KMS-11 (cell line): ENCODE measurements at regions not wholly inside any gene's neighbourhood (a gene's known extent, or its start where the extent isn't known, plus 50 kb on each side); places are given as distances from the start of the nearest gene placed in this dataset.
"Not testable (repeated sequence)": the region's sequence is repeated elsewhere in the genome, so short reads cannot be mapped to it uniquely, and the experiment has no call there.

Source experiments
- H2AFZ ChIP-seq: fragments of 200-600 bp; sonication (generic); 2 replicates; pipeline ENCODE4 v1.6.1; 2016; ENCODE audit warnings: antibody characterized with exemption, mixed run types, low read depth
- H3K27ac ChIP-seq: fragments of 200-600 bp; sonication (generic); 2 replicates; pipeline ENCODE4 v1.6.1; 2016; ENCODE audit warnings: mild to moderate bottlenecking, mixed run types
- H3K27me3 ChIP-seq: fragments of 200-600 bp; sonication (generic); 2 replicates; pipeline ENCODE4 v1.6.1; 2017; ENCODE audit warnings: mild to moderate bottlenecking, low read depth, mixed run types, moderate library complexity; ENCODE audit not compliant: insufficient read depth
- H3K36me3 ChIP-seq: fragments of 200-600 bp; sonication (generic); 2 replicates; pipeline ENCODE4 v1.6.1; 2017; ENCODE audit warnings: mild to moderate bottlenecking, mixed run types; ENCODE audit not compliant: insufficient read depth
- H3K4me1 ChIP-seq: fragments of 200-600 bp; sonication (generic); 2 replicates; pipeline ENCODE4 v1.6.1; 2016; ENCODE audit warnings: mild to moderate bottlenecking, low read depth, mixed run types; ENCODE audit not compliant: poor library complexity, severe bottlenecking
- H3K4me2 ChIP-seq: fragments of 200-600 bp; sonication (generic); 2 replicates; pipeline ENCODE4 v1.7.0; 2016; ENCODE audit warnings: mild to moderate bottlenecking, mixed run types
- H3K4me3 ChIP-seq: fragments of 200-600 bp; sonication (generic); IDR thresholded peaks from 2 replicates; pipeline ENCODE4 v1.6.1; 2017; ENCODE audit warnings: low read depth, low read length, mixed read lengths; ENCODE audit not compliant: insufficient read depth
- H3K79me2 ChIP-seq: fragments of 200-600 bp; sonication (generic); 2 replicates; pipeline ENCODE4 v1.6.1; 2016; ENCODE audit warnings: low read depth, mixed run types; ENCODE audit not compliant: insufficient read depth
- H3K9ac ChIP-seq: fragments of 200-600 bp; sonication (generic); 2 replicates; pipeline ENCODE4 v1.6.1; 2016; ENCODE audit warnings: mild to moderate bottlenecking, mixed run types
- H4K20me1 ChIP-seq: fragments of 200-600 bp; sonication (generic); 2 replicates; pipeline ENCODE4 v1.6.1; 2016; ENCODE audit warnings: mild to moderate bottlenecking, mixed run types; ENCODE audit not compliant: insufficient read depth
- CTCF ChIP-seq: fragments of 200-600 bp; sonication (generic); conservative IDR thresholded peaks from 2 replicates; pipeline ENCODE4 v1.6.1; 2017; ENCODE audit warnings: low read depth, mild to moderate bottlenecking, antibody characterized with exemption, low read length, moderate library complexity, mixed read lengths

DNA sequence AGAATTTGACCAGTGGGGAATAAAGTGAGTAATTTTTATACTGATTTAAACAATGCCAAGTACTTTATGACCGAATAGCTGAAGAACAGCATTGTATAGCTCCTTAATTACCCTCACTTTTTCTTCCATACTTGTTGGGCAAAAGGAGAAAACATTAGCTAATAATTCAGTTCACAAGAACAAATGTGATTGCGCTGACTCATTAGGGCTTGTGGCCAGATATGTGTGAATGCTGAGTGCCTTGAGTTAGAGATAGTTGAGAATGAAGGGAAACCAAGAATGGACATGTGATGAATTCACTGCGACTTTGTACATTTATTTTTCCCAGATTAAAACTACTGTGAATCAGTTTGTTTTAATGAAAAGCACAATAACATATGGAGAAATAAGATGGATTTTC is 669.4 kb downstream of the TFAP2A start:
- Histone ChIP-seq H2AFZ (no peak overlapping the region), H3K4me1 (no peaks in the 10 kb centered on the region), H3K79me2 (no peaks in the 10 kb centered on the region), H3K9ac (no peak overlapping the region), H3K36me3 (no peaks in the 10 kb centered on the region), H3K27ac (no peak overlapping the region), H3K4me3 (no peak overlapping the region), H3K4me2 (no peak overlapping the region), H3K27me3 (no peaks in the 10 kb centered on the region), H4K20me1 (no peaks in the 10 kb centered on the region)
- no peak for TF ChIP-seq CTCF

- Histone ChIP-seq H3K4me2 (no peak overlapping the region), H4K20me1 (no peaks in the 10 kb centered on the region), H3K27me3 (no peaks in the 10 kb centered on the region), H2AFZ (no peak overlapping the region), H3K4me3 (no peak overlapping the region), H3K27ac (no peak overlapping the region), H3K79me2 (no peaks in the 10 kb centered on the region), H3K36me3 (no peaks in the 10 kb centered on the region), H3K9ac (no peak overlapping the region), H3K4me1 (no peaks in the 10 kb centered on the region)
- TF ChIP-seq CTCF = no peak
Measured at GRCh38 chr6:9744119-9744518, 670.8 kb downstream of the TFAP2A start.

GRCh38 chr6:9732056-9732455 is 682.8 kb downstream of the TFAP2A start:
- no peaks in the 10 kb centered on the region for H3K27me3 ChIP-seq
- no peak overlapping the region for H3K9ac ChIP-seq
- H3K4me3 ChIP-seq = no peak overlapping the region
- no peak overlapping the region for H3K4me2 ChIP-seq
- H3K27ac ChIP-seq = no peak overlapping the region
- H3K4me1 ChIP-seq = no peaks in the 10 kb centered on the region
- H2AFZ ChIP-seq = no peak overlapping the region
- no peaks in the 10 kb centered on the region for H3K79me2 ChIP-seq
- TF ChIP-seq CTCF = no peak
- H4K20me1 ChIP-seq = no peaks in the 10 kb centered on the region
- no peaks in the 10 kb centered on the region for H3K36me3 ChIP-seq

- not testable (repeated sequence) for H3K4me2 ChIP-seq, H3K4me1 ChIP-seq
Measured at GRCh38 chr6:9725776-9726175, 689.1 kb downstream of the TFAP2A start.

DNA sequence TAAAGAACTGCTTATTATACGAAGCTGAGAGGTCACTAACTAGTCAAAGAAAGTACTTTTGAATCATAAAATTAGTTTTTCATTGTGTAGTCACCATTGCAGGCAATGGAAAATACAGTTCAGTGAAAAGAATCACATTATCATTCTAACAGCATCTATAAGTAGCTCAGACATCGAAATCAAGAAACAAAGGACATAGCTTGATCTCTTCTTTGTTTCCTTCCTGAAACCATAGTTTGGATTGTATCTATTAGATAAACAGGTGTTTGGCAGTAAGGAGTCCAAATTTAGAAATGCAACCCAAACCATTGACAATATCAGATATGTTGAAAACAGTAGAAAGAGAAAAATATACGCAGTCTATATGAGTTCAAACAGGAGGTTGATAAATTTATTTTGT is 697.3 kb downstream of the TFAP2A start:
- Histone ChIP-seq H3K27me3 (no peaks in the 10 kb centered on the region), H3K4me3 (no peak overlapping the region), H3K27ac (no peak overlapping the region), H4K20me1 (no peaks in the 10 kb centered on the region), H3K4me1 (no peaks in the 10 kb centered on the region), H2AFZ (no peak overlapping the region), H3K79me2 (no peaks in the 10 kb centered on the region), H3K36me3 (no peaks in the 10 kb centered on the region), H3K9ac (no peak overlapping the region), H3K4me2 (no peak overlapping the region)
- TF ChIP-seq CTCF = no peak

More at GRCh38 chr6:9725776-9726175, 689.1 kb downstream of the TFAP2A start:
- H3K9ac ChIP-seq, H3K27ac ChIP-seq, H3K27me3 ChIP-seq, H3K4me3 ChIP-seq, H2AFZ ChIP-seq, H4K20me1 ChIP-seq, H3K36me3 ChIP-seq, H3K79me2 ChIP-seq: not testable (repeated sequence)
